ENCODE measurements at regions not wholly inside any gene's neighbourhood (a gene's known extent, or its start where the extent isn't known, plus 50 kb on each side); places are given as distances from the start of the nearest gene placed in this dataset.

DNA sequence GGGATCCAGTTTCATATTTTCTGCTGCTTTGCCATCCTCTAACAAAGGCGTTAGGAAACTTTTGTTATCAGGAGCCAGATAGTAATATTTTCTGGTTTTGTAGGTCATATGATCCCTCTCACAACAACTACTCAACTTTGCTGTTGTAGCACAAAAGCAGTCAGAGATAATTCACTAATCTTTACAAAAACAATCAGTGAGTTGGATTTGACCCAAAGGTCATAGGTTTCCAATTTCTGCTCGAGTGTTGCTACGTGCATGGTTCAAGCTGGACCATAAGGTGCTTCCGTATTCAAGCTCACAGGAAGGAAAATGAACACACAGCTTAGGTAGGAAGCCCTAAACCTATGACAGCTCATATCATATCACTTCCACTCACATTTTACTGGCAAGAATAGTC, 92.4 kb upstream of the SFMBT2 start:
- Histone ChIP-seq H3K9ac (ENCODE audit: low read length) (no peak overlapping the region), H3F3A (ENCODE audit: insufficient read depth) (no peaks in the 10 kb centered on the region), H3K27me3 (ENCODE audit: low read length) (no peaks in the 10 kb centered on the region), H3K79me2 (ENCODE audit: insufficient read depth, low read length) (no peaks in the 10 kb centered on the region), H2AFZ (ENCODE audit: low read depth, low read length, severe bottlenecking) (no peak overlapping the region), H3K9me2 (replicated peaks; ENCODE audit: insufficient read depth, low read length) (no peaks in the 10 kb centered on the region), H3K27ac (ENCODE audit: low read depth, low read length) (no peak overlapping the region), H3K36me3 (ENCODE audit: low read length) (no peaks in the 10 kb centered on the region), H4K20me1 (ENCODE audit: low read depth, low read length) (no peaks in the 10 kb centered on the region), H3K4me2 (ENCODE audit: low read depth, low read length, poor library complexity, severe bottlenecking) (no peak overlapping the region), H3K9me3 (ENCODE audit: insufficient read depth, low read length) (no peaks in the 10 kb centered on the region), H3K4me3 (ENCODE audit: insufficient read depth, low read length, poor library complexity, severe bottlenecking) (no peak overlapping the region)
- TF ChIP-seq, protein P1, sequence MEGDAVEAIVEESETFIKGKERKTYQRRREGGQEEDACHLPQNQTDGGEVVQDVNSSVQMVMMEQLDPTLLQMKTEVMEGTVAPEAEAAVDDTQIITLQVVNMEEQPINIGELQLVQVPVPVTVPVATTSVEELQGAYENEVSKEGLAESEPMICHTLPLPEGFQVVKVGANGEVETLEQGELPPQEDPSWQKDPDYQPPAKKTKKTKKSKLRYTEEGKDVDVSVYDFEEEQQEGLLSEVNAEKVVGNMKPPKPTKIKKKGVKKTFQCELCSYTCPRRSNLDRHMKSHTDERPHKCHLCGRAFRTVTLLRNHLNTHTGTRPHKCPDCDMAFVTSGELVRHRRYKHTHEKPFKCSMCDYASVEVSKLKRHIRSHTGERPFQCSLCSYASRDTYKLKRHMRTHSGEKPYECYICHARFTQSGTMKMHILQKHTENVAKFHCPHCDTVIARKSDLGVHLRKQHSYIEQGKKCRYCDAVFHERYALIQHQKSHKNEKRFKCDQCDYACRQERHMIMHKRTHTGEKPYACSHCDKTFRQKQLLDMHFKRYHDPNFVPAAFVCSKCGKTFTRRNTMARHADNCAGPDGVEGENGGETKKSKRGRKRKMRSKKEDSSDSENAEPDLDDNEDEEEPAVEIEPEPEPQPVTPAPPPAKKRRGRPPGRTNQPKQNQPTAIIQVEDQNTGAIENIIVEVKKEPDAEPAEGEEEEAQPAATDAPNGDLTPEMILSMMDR (IDR thresholded peaks at IDR 0.05; ENCODE audit: insufficient read depth, low read length, poor library complexity, severe bottlenecking) = no peak
- TF ChIP-seq EZH2phosphoT487 (conservative IDR thresholded peaks at IDR 0.05; ENCODE audit: low read length) = no peak

DNA sequence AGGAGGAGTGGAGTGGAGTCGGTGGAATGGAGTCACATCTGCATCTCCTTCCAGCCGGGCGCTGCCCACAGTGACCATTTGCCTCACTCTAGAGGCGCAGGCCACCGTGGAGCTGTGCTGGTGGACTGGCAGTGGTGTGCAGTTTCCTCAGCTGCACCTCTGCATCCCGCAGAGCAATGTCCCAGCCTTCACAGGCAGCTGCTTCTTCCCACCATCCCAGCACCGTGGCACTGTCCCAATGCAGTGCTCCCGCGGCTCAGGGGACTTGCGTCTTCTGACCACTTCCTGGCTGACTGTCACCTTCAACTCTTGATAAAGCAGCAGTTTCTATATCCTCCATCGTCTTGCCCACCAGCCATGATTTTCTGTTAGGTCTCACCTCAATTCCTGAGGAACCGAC, 90.3 kb upstream of the SFMBT2 start:
- H3K27ac ChIP-seq (ENCODE audit: low read depth, low read length) = no peak overlapping the region
- no peaks in the 10 kb centered on the region for H3F3A ChIP-seq (ENCODE audit: insufficient read depth)
- no peaks in the 10 kb centered on the region for H4K20me1 ChIP-seq (ENCODE audit: low read depth, low read length)
- H3K9ac ChIP-seq (ENCODE audit: low read length) = no peak overlapping the region
- H3K27me3 ChIP-seq (ENCODE audit: low read length) = no peaks in the 10 kb centered on the region
- no peak overlapping the region for H3K4me3 ChIP-seq (ENCODE audit: insufficient read depth, low read length, poor library complexity, severe bottlenecking)
- no peaks in the 10 kb centered on the region for H3K79me2 ChIP-seq (ENCODE audit: insufficient read depth, low read length)
- H3K9me3 ChIP-seq (ENCODE audit: insufficient read depth, low read length) = no peaks in the 10 kb centered on the region
- no peaks in the 10 kb centered on the region for H3K9me2 ChIP-seq (replicated peaks; ENCODE audit: insufficient read depth, low read length)
- no peak overlapping the region for H3K4me2 ChIP-seq (ENCODE audit: low read depth, low read length, poor library complexity, severe bottlenecking)
- H2AFZ ChIP-seq (ENCODE audit: low read depth, low read length, severe bottlenecking) = no peak overlapping the region
- TF ChIP-seq, protein P1 (IDR thresholded peaks at IDR 0.05; ENCODE audit: insufficient read depth, low read length, poor library complexity, severe bottlenecking) = no peak
- no peak for TF ChIP-seq EZH2phosphoT487 (conservative IDR thresholded peaks at IDR 0.05; ENCODE audit: low read length)
- no peaks in the 10 kb centered on the region for H3K36me3 ChIP-seq (ENCODE audit: low read length)

- H3K27me3 ChIP-seq (ENCODE audit: low read length) = no peaks in the 10 kb centered on the region
- no peaks in the 10 kb centered on the region for H4K20me1 ChIP-seq (ENCODE audit: low read depth, low read length)
- H3K79me2 ChIP-seq (ENCODE audit: insufficient read depth, low read length) = no peaks in the 10 kb centered on the region
- H3K4me2 ChIP-seq (ENCODE audit: low read depth, low read length, poor library complexity, severe bottlenecking) = no peak overlapping the region
- no peak overlapping the region for H3K4me3 ChIP-seq (ENCODE audit: insufficient read depth, low read length, poor library complexity, severe bottlenecking)
- no peak overlapping the region for H3K27ac ChIP-seq (ENCODE audit: low read depth, low read length)
- H3K36me3 ChIP-seq (ENCODE audit: low read length) = no peaks in the 10 kb centered on the region
- H2AFZ ChIP-seq (ENCODE audit: low read depth, low read length, severe bottlenecking) = no peak overlapping the region
- no peaks in the 10 kb centered on the region for H3K9me3 ChIP-seq (ENCODE audit: insufficient read depth, low read length)
- H3F3A ChIP-seq (ENCODE audit: insufficient read depth) = no peaks in the 10 kb centered on the region
- no peaks in the 10 kb centered on the region for H3K9me2 ChIP-seq (replicated peaks; ENCODE audit: insufficient read depth, low read length)
- TF ChIP-seq, protein P1 (IDR thresholded peaks at IDR 0.05; ENCODE audit: insufficient read depth, low read length, poor library complexity, severe bottlenecking) = no peak
- TF ChIP-seq EZH2phosphoT487 (conservative IDR thresholded peaks at IDR 0.05; ENCODE audit: low read length) = no peak
- no peak overlapping the region for H3K9ac ChIP-seq (ENCODE audit: low read length)
Observed at GRCh38 chr10:7498111-7498510, 87.3 kb upstream of the SFMBT2 start.
